H9 (cell line): ENCODE measurements at regions not wholly inside any gene's neighbourhood (a gene's known extent, or its start where the extent isn't known, plus 50 kb on each side); places are given as distances from the start of the nearest gene placed in this dataset.

Experiments
- DNase-seq: peaks from one replicate; pipeline ENCODE4 v3.0.0-alpha.2; 2017
- H2AFZ ChIP-seq: one replicate; pipeline ENCODE4 v1.6.1; 2013; ENCODE audit warnings: mild to moderate bottlenecking, low read length, control low read depth, moderate library complexity
- H2AK5ac ChIP-seq: 2 replicates; pipeline ENCODE4 v1.6.1; 2013; ENCODE audit warnings: low read length, control low read depth, mixed read lengths; ENCODE audit not compliant: insufficient read length
- H2BK120ac ChIP-seq: one replicate; pipeline ENCODE4 v1.6.1; 2013; ENCODE audit warnings: low read depth, mild to moderate bottlenecking, low read length, control low read depth, inconsistent platforms; ENCODE audit not compliant: poor library complexity, severe bottlenecking
- H2BK12ac ChIP-seq: 2 replicates; pipeline ENCODE4 v1.6.1; 2013; ENCODE audit warnings: low read length, control low read depth, mixed read lengths, low read depth; ENCODE audit not compliant: insufficient read length
- H2BK15ac ChIP-seq: 2 replicates; pipeline ENCODE4 v1.6.1; 2013; ENCODE audit warnings: low read depth, low read length, control low read depth
- H2BK20ac ChIP-seq: one replicate; pipeline ENCODE4 v1.6.1; 2013; ENCODE audit warnings: low read depth, mild to moderate bottlenecking, low read length, control low read depth, inconsistent platforms; ENCODE audit not compliant: poor library complexity, severe bottlenecking
- H2BK5ac ChIP-seq: 2 replicates; pipeline ENCODE4 v1.6.1; 2013; ENCODE audit warnings: low read length, control low read depth, mixed read lengths; ENCODE audit not compliant: insufficient read length
- H3K14ac ChIP-seq: 2 replicates; pipeline ENCODE4 v1.6.1; 2013; ENCODE audit warnings: low read length, control low read depth; ENCODE audit not compliant: insufficient read depth
- H3K18ac ChIP-seq: 2 replicates; pipeline ENCODE4 v1.6.1; 2013; ENCODE audit warnings: low read depth, mild to moderate bottlenecking, mixed read lengths, low read length, control low read depth; ENCODE audit not compliant: insufficient read length
- H3K23ac ChIP-seq: 2 replicates; pipeline ENCODE4 v1.6.1; 2013; ENCODE audit warnings: low read length, control low read depth, mixed read lengths, low read depth; ENCODE audit not compliant: insufficient read length
- H3K23me2 ChIP-seq: 2 replicates; pipeline ENCODE4 v1.6.1; 2013; ENCODE audit warnings: low read depth, mild to moderate bottlenecking, mixed read lengths, low read length, control low read depth; ENCODE audit not compliant: insufficient read length, poor library complexity, severe bottlenecking
- H3K27ac ChIP-seq: 2 replicates; pipeline ENCODE4 v1.5.1; 2013; ENCODE audit warnings: low read length, control low read depth, mixed read lengths, low read depth; ENCODE audit not compliant: insufficient read length
- H3K27me3 ChIP-seq: 2 replicates; pipeline ENCODE4 v1.6.1; 2013; ENCODE audit warnings: low read length, control low read depth, inconsistent platforms; ENCODE audit not compliant: insufficient read depth
- H3K4ac ChIP-seq: 2 replicates; pipeline ENCODE4 v1.6.1; 2013; ENCODE audit warnings: low read depth, mild to moderate bottlenecking, control low read depth, inconsistent platforms, low read length, moderate library complexity
- H3K4me1 ChIP-seq: 2 replicates; pipeline ENCODE4 v1.6.1; 2013; ENCODE audit warnings: low read length, control low read depth, inconsistent platforms; ENCODE audit not compliant: insufficient read depth
- H3K4me2 ChIP-seq: 2 replicates; pipeline ENCODE4 v1.6.1; 2013; ENCODE audit warnings: low read length, control low read depth, mixed read lengths; ENCODE audit not compliant: insufficient read length, insufficient read depth
- H3K56ac ChIP-seq: 2 replicates; pipeline ENCODE4 v1.6.1; 2013; ENCODE audit warnings: low read depth, mild to moderate bottlenecking, mixed read lengths, low read length, control low read depth; ENCODE audit not compliant: insufficient read length
- H3K79me1 ChIP-seq: 2 replicates; pipeline ENCODE4 v1.6.1; 2013; ENCODE audit warnings: low read depth, mild to moderate bottlenecking, moderate library complexity, low read length, control low read depth, inconsistent platforms; ENCODE audit not compliant: insufficient read depth, poor library complexity, severe bottlenecking
- H3K79me2 ChIP-seq: 2 replicates; pipeline ENCODE4 v1.6.1; 2013; ENCODE audit warnings: low read length, control low read depth, inconsistent platforms; ENCODE audit not compliant: insufficient read depth
- H3K9ac ChIP-seq: 2 replicates; pipeline ENCODE4 v1.6.1; 2013; ENCODE audit warnings: low read length, control low read depth, mixed read lengths; ENCODE audit not compliant: insufficient read length; ENCODE audit errors: extremely low read depth
- H3K9me3 ChIP-seq: one replicate; pipeline ENCODE4 v1.6.1; 2013; ENCODE audit warnings: low read depth, low read length, inconsistent platforms; ENCODE audit not compliant: control insufficient read depth
- H3T11ph ChIP-seq: one replicate; pipeline ENCODE4 v1.6.1; 2013; ENCODE audit warnings: mild to moderate bottlenecking, low read length, control low read depth, inconsistent platforms
- H4K20me1 ChIP-seq: one replicate; pipeline ENCODE4 v1.6.1; 2013; ENCODE audit not compliant: control insufficient read depth, insufficient read length, insufficient read depth
- H4K5ac ChIP-seq: 2 replicates; pipeline ENCODE4 v1.6.1; 2013; ENCODE audit warnings: low read depth, mild to moderate bottlenecking, mixed read lengths, low read length, control low read depth; ENCODE audit not compliant: insufficient read length
- H4K8ac ChIP-seq: replicated peaks from 2 replicates; pipeline ENCODE4 v1.6.1; 2013; ENCODE audit warnings: low read length, control low read depth, mixed read lengths, low read depth; ENCODE audit not compliant: insufficient read length
- H4K91ac ChIP-seq: 2 replicates; pipeline ENCODE4 v1.6.1; 2013; ENCODE audit warnings: low read depth, mild to moderate bottlenecking, moderate library complexity, mixed read lengths, low read length, control low read depth; ENCODE audit not compliant: insufficient read length
- H3K27ac Mint-ChIP-seq, 3 experiments: 2 replicates in 2 of 3; 3 replicates in 1 of 3; pipeline ENCODE4 v1.8.0; 2020 to 2021; ENCODE audit warnings: mixed read lengths in 3 of 3, mild to moderate bottlenecking in 1 of 3, moderate library complexity in 1 of 3
- H3K27me3 Mint-ChIP-seq: 2 replicates; pipeline ENCODE4 v1.8.0; 2021; ENCODE audit warnings: low read depth, mild to moderate bottlenecking, moderate library complexity, mixed read lengths
- H3K36me3 Mint-ChIP-seq, 3 experiments: 2 replicates in 2 of 3; 3 replicates in 1 of 3; pipeline ENCODE4 v1.8.0; 2020 to 2021; ENCODE audit warnings: low read depth in 3 of 3, mixed read lengths in 3 of 3; ENCODE audit not compliant: insufficient read depth in 1 of 3
- H3K4me1 Mint-ChIP-seq, 2 experiments: 2 replicates each; pipeline ENCODE4 v1.8.0; 2020; ENCODE audit warnings: mixed read lengths in 2 of 2
- H3K4me3 Mint-ChIP-seq, 2 experiments: 2 replicates in 1 of 2; 3 replicates in 1 of 2; pipeline ENCODE4 v1.8.0; 2020 to 2021; ENCODE audit warnings: mild to moderate bottlenecking in 2 of 2, mixed read lengths in 2 of 2, moderate library complexity in 1 of 2
- H3K9me3 Mint-ChIP-seq, 2 experiments: 2 replicates in 1 of 2; 3 replicates in 1 of 2; pipeline ENCODE4 v1.8.0; 2020; ENCODE audit warnings: mild to moderate bottlenecking in 2 of 2, mixed read lengths in 2 of 2, moderate library complexity in 1 of 2
- WGBS: extraction: QIAGEN DNeasy Blood & Tissue Kit; methylation state at CpG from one replicate; pipeline ENCODE4 v1.1.7; 2013; ENCODE audit warnings: missing lambda C conversion rate, low lambda C conversion rate, mixed read lengths; ENCODE audit not compliant: insufficient read length; ENCODE audit errors: extremely low coverage; 5-methylcytosine and 5-hydroxymethylcytosine counted together
- TF ChIP-seq, protein P1 (sequence below): fragments of 200-600 bp; sonication (generic); conservative IDR thresholded peaks from 3 replicates; pipeline ENCODE4 v1.8.0; 2021; ENCODE audit warnings: antibody characterized with exemption, mild to moderate bottlenecking

DNA sequence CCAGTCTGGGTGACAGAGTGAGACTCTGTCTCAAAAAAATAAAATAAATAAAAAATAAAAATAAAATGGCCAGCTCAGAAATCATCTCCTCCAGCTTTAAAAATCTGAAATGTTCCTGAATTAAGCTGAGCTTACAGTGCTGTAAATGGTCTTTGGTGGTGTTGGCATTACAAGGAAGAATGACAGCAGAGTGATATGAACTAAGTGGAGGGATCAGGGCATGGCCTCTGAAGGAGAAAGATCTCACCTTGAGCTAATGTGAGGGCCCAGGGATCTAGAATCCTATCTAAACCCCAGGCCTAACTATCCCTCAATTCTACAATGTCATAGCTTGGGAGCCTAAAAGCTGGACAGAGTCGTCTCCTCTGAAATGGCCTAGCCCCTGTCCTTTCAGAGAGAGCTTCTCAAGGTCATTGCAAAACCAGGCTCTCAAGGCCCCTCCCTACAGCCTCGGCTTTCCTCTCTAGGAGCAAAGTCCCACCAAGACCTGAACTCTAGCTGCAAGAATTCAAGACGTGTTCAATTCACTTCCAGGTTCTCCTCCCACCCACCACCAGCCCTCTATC, 345.4 kb downstream of the BUD13 start:
- Histone ChIP-seq H3K4ac (no peak overlapping the region), H3K27ac (no peak overlapping the region), H4K91ac (no peak overlapping the region), H2BK12ac (no peak overlapping the region), H3T11ph (no peak overlapping the region), H4K5ac (no peak overlapping the region), H3K4me2 (no peak overlapping the region), H3K18ac (no peak overlapping the region), H2AK5ac (no peak overlapping the region), H3K14ac (no peak overlapping the region), H4K20me1 (no peaks in the 10 kb centered on the region), H3K79me2 (no peaks in the 10 kb centered on the region), H2BK20ac (no peak overlapping the region), H2BK120ac (no peak overlapping the region), H3K23me2 (no peaks in the 10 kb centered on the region), H2BK15ac (no peak overlapping the region), H3K23ac (no peak overlapping the region), H2AFZ (no peak overlapping the region), H2BK5ac (no peak overlapping the region), H3K9ac (no peak overlapping the region), H3K79me1 (no peaks in the 10 kb centered on the region), H3K27me3 (no peaks in the 10 kb centered on the region), H3K56ac (no peak overlapping the region), H4K8ac (no peak overlapping the region), H3K9me3 (no peaks in the 10 kb centered on the region), H3K4me1 (peaks cover 12% of the 10 kb centered on the region; the same call in 1 of the 2 replicates)
- DNase-seq, result no peak
- Mint-ChIP-seq H3K27me3 (no peaks in the 10 kb centered on the region; the same call in 1 of the 2 replicates), H3K4me1 (peaks cover 29 to 38% of the 10 kb centered on the region in 2 experiments), H3K36me3 (peaks cover 0 to 3% (median 1%) of the 10 kb centered on the region in 3 experiments; a peak in 4 of 7 replicates), H3K4me3 (no peak overlapping the region; a peak in 1 of 5 replicates), H3K27ac (peak overlapping the region in 1 of 3 experiments; percentile 51; a peak in 2 of 7 replicates), H3K9me3 (no peaks in the 10 kb centered on the region)
- TF ChIP-seq, protein P1, sequence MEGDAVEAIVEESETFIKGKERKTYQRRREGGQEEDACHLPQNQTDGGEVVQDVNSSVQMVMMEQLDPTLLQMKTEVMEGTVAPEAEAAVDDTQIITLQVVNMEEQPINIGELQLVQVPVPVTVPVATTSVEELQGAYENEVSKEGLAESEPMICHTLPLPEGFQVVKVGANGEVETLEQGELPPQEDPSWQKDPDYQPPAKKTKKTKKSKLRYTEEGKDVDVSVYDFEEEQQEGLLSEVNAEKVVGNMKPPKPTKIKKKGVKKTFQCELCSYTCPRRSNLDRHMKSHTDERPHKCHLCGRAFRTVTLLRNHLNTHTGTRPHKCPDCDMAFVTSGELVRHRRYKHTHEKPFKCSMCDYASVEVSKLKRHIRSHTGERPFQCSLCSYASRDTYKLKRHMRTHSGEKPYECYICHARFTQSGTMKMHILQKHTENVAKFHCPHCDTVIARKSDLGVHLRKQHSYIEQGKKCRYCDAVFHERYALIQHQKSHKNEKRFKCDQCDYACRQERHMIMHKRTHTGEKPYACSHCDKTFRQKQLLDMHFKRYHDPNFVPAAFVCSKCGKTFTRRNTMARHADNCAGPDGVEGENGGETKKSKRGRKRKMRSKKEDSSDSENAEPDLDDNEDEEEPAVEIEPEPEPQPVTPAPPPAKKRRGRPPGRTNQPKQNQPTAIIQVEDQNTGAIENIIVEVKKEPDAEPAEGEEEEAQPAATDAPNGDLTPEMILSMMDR, result no peak
- WGBS, result no CpG with 5 or more reads among the region's 3 CpGs
